SK-N-SH (cell line): ENCODE measurements at regions not wholly inside any gene's neighbourhood (a gene's known extent, or its start where the extent isn't known, plus 50 kb on each side); places are given as distances from the start of the nearest gene placed in this dataset.

ENCODE experiments used
- CHD2 ChIP-seq: fragments of 150-350 bp; IDR thresholded peaks from 2 replicates; pipeline ENCODE4 v1.6.1; 2018; ENCODE audit warnings: low read length; ENCODE audit not compliant: partially characterized antibody
- CTCF ChIP-seq: fragments of 200-600 bp; sonication (generic); IDR thresholded peaks from 2 replicates; pipeline ENCODE4 v1.6.1; 2017; ENCODE audit warnings: antibody characterized with exemption, mild to moderate bottlenecking, moderate library complexity
- ELF1 ChIP-seq: IDR thresholded peaks from 2 replicates; pipeline ENCODE4 v1.4.0; 2012
- GABPA ChIP-seq: IDR thresholded peaks from 2 replicates; pipeline ENCODE4 v1.4.0; 2012; ENCODE audit warnings: low read depth, mild to moderate bottlenecking
- IRF3 ChIP-seq: fragments of 150-350 bp; IDR thresholded peaks from 2 replicates; pipeline ENCODE4 v1.6.1; 2016; ENCODE audit warnings: mild to moderate bottlenecking, low read depth, low read length
- MAX ChIP-seq: IDR thresholded peaks from 2 replicates; pipeline ENCODE4 v1.4.0; 2012; ENCODE audit warnings: low read depth
- RCOR1 ChIP-seq: fragments of 150-350 bp; IDR thresholded peaks from 2 replicates; pipeline ENCODE4 v1.6.1; 2017; ENCODE audit warnings: antibody characterized with exemption, low read length
- REST ChIP-seq: IDR thresholded peaks from 2 replicates; pipeline ENCODE4 v1.6.1; 2012; ENCODE audit warnings: mild to moderate bottlenecking, low read depth, low read length, moderate library complexity
- SIN3A ChIP-seq: IDR thresholded peaks from 2 replicates; pipeline ENCODE4 v1.6.1; 2012; ENCODE audit warnings: low read depth, mild to moderate bottlenecking, low read length, moderate library complexity, borderline replicate concordance

- no peak for TF ChIP-seq CTCF
- no peak for TF ChIP-seq RCOR1
- TF ChIP-seq MAX, result no peak
- no peak for TF ChIP-seq REST
- TF ChIP-seq SIN3A, result no peak
- TF ChIP-seq ELF1, result no peak
- TF ChIP-seq GABPA, result no peak
- TF ChIP-seq CHD2, result no peak
- TF ChIP-seq IRF3, result no peak
These were observed 55.1 kb upstream of the NSMCE3 start for GRCh38 chr15:29324746-29325145.
